GM12874 (cell line): ENCODE measurements at regions not wholly inside any gene's neighbourhood (a gene's known extent, or its start where the extent isn't known, plus 50 kb on each side); places are given as distances from the start of the nearest gene placed in this dataset.

ENCODE experiments used
- TF ChIP-seq, protein P1 (sequence below): IDR thresholded peaks from 2 replicates; pipeline ENCODE4 v1.5.1; 2011; ENCODE audit warnings: low read depth, mild to moderate bottlenecking, control low read depth, low read length, moderate library complexity; ENCODE audit not compliant: insufficient read depth

DNA sequence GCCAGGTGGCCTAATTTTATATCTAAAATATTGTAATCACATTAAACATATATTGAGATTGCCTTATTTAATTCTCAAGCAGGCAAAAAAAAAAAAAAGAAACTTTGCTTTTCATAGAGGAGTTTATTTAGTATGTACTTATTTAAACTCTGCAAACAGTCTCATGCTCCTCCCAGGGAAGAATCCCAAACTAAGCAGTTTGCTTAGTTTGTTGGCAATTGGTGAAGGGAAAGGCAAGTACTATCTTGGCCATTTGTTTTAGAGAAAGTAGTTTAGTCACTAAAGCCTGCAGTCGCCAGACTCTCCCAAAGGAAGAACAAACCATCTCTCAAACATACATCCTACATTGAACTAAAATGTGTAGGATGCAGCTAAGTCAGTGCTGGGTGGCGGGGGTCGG lies 226.8 kb downstream of the CDC14C start:
- TF ChIP-seq, protein P1, sequence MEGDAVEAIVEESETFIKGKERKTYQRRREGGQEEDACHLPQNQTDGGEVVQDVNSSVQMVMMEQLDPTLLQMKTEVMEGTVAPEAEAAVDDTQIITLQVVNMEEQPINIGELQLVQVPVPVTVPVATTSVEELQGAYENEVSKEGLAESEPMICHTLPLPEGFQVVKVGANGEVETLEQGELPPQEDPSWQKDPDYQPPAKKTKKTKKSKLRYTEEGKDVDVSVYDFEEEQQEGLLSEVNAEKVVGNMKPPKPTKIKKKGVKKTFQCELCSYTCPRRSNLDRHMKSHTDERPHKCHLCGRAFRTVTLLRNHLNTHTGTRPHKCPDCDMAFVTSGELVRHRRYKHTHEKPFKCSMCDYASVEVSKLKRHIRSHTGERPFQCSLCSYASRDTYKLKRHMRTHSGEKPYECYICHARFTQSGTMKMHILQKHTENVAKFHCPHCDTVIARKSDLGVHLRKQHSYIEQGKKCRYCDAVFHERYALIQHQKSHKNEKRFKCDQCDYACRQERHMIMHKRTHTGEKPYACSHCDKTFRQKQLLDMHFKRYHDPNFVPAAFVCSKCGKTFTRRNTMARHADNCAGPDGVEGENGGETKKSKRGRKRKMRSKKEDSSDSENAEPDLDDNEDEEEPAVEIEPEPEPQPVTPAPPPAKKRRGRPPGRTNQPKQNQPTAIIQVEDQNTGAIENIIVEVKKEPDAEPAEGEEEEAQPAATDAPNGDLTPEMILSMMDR = no peak

DNA sequence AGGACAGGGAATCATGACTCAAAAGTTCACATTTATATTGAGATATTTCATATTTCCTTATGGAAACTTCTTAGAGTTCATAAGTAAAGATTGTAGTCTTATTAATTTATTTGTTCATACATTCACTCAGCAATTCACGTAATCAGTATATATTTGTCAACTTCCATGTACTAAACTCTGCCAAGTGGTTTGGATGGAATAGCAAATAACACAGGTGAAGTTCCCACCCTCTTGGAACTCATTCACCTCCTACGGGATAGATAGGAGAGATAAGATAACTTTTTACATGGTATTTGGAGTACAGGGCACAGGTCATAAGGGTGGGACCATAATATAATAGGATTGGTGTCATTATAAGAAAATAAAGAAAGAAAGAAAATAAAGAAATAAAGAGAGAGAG lies 234.0 kb downstream of the CDC14C start:
- TF ChIP-seq, protein P1 = no peak

DNA sequence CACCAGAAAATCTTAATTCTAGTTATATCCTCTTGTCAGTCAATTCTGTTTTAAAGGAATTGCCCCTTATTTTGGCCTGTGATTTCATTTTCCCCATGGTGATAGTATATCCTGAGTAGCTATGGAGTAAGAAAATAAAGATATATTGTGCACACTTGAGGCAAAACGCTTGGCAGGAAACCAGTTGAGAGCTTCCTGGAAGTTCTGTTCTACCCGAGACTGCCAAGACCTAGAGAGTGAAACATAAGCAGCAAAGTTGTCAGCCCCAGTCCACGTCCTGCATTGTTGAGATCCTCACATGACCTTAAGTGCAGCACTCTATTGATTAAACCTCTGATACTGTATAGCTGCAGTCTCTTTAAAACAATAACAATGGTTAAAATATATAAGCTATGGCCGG lies 235.2 kb downstream of the CDC14C start:
- TF ChIP-seq, protein P1 = no peak

DNA sequence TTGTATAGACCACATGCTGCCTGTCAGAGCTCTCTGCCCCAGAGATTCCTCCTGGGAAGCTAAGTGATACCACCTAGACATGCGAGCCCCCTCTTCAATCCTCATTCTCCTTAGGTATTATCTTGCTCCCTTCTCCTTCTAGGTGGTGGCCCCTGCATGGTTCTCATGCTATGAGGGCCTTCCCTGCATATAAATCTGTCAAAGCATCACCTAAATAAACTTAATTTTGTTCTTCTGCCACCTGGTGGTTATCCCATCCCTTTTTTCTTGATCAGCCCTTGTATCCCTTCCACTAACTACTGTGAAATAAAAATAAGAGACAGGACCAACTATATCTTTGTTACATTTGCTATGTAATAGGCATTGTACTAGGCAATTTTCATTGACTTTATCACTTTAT lies 242.1 kb downstream of the CDC14C start:
- TF ChIP-seq, protein P1 = no peak

DNA sequence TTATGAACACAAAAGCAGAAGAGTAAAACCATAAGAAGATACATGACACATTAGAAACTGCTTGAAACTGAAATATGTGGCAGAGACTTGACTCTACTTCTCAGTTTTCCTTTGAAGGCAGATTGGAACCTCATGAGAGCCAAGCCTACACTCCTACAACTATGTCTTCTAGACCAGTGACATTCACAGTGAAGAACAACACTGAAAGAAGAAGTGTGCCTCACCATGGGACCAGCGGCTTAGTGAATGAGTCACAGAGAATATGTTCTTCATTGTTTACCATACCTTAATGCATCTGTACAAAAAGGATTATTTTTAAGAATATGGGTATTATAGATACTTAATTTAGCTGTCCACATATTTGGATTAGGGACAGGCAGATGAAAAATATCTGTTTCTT lies 248.3 kb downstream of the CDC14C start:
- TF ChIP-seq, protein P1 = no peak

DNA sequence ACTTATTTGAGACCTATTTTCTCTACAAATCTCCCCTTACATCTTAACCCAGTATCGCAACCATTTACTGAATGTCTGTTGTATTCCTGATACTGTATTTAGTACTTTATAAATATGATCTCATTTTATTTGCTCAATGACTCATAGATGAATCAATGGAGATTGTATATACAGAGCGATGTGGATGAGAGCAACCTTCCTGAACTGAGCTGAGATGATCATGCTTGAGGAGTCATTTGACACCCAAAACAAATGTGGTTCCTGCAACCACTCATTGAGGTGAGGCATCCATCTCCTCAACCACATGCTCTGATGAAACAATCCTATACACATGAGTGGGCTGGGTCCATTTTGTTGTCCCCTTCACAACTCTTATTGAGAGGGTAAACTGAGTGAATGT lies 250.0 kb downstream of the CDC14C start:
- TF ChIP-seq, protein P1 = no peak

DNA sequence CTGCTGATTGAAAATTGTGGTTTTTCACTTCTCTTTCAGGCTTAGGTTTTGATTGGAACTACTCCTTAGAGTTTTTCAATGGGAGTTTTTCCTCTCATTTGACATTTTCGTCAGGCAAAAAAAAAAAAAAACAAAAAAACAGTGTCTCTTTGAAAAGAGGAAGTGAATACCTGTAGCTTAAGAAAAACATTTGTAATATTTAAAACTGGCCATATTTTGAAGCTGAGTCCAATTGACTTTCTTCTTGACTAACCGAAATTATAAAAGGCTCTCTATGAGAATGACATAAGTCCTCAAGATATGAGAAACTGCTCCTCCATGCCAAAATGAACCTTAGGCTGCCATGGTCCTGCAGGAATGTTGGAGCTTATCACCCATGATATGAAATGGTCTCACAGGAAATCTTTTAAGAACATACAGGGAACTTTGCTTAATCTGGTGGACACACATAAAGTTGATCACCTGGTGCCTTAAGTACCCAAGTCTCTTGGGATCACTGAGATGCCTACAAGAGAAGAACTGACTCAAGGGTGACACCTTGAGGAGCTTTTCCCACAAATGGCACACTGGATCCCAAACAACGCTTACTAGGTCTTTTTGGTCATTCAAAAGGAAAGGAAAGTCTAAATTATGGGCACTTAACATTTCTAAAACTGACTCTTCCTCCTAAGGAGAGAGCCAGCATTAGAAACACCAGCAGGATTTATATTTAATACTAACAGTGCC lies 263.4 kb downstream of the CDC14C start:
- TF ChIP-seq, protein P1 = 0 out of 2 replicates have a peak, but pooled peaks have one; percentile 11
